GM19455 (cell line): ENCODE measurements at regions not wholly inside any gene's neighbourhood (a gene's known extent, or its start where the extent isn't known, plus 50 kb on each side); places are given as distances from the start of the nearest gene placed in this dataset.
"Not testable (repeated sequence)": the region's sequence is repeated elsewhere in the genome, so short reads cannot be mapped to it uniquely, and the experiment has no call there.

Experiments
- ATAC-seq: cut with Tn5 transposase; IDR thresholded peaks from one replicate; pipeline ENCODE4 v1.9.1; 2021; ENCODE audit not compliant: unreplicated experiment

DNA sequence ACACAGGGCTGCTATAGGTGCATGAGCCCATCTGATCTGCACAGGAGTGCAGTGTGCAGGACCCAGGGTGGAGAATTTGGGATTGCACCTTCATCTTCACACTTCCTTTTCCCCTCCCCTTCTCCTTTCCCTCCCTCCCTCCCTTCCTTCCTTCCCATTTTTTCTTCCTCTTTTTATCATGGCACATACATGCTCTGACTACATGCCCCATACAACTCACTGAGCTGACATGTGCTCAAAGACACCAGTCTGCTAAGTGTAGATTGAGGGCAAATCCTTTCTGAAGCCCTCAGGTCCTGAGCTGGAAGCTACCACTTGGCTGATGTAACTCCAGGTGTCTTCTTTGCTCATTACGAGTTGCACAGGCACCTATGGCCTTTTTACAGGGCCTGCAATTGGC is 365.3 kb upstream of the ZNF32 start:
- no peak for ATAC-seq

DNA sequence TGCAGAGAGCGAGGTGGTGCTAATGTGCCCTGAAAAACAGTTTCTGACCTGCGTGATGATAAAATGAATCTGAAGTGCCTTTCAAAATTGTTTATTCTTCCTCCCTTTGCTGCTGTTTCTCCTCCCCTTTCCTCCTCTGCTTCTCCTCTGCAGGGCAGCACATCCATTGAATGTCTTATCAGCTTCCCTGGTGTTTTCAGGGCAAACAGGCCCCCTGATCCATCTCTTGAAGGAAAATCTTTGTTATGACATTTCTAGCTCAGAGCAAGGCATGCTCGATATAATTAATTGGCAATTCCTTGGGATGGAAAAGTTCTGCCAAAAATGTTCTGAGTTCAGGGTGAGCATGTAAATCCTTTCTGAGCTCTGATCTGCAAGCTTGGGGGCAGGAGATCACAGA is 364.2 kb upstream of the ZNF32 start:
- no peak for ATAC-seq

DNA sequence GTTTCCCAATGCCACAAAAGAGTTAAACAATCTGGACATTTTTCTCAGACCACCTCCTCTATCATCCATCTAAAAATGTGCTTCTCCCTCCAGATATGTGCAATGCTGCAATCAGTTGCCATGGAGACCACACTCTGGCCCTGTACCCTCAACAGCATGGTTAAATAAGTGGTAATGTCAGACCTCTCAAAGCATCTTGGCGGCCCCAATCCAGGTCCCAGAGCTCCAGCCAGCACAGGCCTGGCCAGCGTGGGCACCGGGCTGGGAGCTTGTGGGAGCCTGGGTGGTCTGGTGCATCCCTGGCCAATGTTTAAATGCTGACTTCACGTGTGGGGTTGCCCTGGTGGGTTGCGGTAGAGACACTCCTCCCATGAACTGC is 362.9 kb upstream of the ZNF32 start:
- peak; percentile 7 for ATAC-seq

DNA sequence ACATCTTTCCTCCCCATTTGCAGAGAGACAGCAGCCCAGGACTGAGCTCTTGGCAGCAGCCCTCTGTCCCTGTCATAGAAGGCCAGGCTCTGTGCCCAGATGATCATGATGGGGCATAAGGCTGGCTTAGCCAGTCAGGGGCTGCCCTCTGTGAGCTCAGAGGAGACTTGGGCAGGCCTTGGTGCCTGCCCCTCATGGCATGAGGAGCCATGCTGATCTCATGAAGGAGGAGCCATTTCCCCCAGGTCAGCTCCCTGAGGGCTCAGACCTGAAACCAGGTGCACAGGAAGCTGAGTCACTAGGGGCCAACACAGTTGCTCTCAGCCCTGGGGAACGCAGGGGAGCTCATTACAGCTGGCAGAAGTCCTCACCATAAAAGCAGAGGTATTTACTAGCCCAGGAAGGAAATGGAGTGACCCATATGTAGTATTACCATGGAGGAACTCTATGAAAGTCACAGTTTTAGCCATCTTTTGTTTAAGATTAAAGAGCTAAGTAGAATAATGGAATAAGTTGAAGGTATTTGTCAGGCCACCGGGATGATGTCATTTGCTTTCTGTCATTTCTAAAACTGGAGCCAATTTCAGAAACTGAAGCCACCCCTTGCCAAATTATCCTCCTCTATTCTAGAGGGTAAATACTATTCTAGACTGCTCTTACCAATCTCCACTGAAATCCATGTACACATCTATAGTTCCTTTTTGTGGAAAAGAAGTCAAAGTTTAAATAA is 362.4 kb upstream of the ZNF32 start:
- ATAC-seq = peak; percentile 94

DNA sequence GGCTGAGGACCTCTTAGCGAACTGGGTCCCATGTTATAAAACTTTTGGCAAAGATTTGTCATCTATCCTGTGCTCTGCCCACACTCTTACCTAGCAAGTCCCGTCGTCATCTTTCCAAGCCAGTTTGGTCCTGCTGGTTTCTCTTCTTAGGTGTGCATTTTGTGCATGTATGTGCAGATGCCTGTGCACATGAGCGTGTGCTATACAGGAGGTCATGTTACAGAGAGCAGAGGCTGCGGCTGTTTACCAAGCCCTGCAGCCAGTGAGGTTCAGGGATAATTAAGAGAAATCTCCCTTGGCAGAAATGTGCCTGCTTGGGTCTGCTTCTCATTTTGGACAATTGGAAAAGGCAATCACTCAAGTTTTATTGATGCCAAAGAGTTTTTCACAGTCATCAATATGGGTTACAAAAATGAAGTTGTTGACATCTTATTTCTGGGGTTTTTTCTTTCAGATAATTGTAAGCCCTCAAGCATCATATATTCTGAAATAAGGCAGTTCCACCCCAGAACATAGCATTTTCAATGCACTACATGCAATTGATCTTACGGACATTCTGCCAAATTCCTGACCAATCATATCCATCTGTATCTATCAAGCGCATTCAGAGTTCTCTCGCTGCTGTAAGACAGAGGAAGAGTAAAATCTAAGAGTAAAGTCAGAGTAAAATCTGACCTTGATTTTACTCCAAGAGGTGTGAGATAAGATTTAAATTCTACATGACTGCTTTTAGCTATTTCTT is 361.4 kb upstream of the ZNF32 start:
- no peak for ATAC-seq

DNA sequence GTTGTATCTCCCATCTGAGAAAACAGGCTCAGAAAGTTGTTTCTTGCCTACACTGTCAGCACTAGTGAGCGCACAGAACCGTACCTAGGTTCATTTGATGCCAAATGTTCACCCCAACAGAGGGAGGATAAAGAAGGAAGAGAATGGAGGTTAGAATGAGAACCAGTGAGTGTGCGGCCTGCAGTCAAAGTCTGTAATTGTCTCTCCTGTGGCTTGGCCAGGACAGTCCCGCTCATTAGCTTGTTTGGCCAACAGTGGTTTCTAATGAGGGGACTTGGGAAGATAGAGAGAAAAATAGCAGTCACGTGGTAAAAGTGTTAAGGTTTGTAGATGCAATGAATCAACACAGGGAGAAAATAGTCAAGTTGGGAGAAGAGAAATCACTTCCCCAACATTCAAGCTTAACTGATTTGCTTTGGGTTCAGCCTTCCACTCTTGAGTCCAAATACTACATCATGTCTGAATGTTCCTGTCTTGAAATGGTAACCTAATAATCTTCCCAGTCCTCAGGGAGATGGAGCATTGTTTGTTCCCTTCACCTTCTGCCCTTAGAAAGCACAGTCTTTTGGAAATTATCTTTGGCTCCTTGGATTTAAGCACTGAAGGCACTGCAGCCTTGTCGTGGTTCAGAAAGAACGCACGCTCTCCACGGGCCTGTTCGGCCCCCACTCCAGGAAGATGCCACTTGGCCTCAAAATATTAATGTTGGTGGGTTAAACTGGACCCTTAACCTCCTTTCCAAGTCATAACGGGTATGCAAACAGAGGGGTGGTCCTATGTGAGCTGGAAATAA is 360.4 kb upstream of the ZNF32 start:
- ATAC-seq = no peak

DNA sequence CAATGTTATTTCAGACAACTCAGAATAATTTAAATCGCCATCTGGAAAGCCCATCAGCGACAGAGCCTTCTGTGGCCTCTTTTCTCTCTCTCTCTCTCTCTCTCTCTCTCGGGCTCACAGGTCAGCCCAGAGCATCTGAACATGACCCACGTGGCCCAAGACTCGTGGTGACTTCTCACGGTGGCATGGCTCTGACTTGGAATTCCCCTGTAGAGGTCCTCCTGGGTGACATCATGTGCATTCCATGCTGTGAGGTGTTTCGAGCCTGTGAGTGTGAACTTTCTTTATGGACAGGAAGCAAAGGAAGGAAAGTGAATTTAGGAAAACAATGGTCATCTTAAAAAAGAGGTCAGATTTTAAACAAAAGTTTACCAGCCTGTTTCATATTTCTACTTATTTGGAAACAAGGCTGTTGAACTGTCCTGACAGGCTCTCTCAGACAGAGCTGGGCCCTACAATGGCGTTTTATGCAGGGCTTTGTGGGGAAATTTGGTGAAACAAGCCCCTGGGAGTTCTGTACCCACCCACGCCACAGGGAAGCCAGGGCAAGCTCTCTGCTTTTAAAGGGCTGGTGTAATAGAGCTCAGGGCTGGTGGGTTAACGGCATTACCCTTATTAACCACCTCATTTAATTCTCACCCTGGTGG is 359.7 kb upstream of the ZNF32 start:
- ATAC-seq = no peak

DNA sequence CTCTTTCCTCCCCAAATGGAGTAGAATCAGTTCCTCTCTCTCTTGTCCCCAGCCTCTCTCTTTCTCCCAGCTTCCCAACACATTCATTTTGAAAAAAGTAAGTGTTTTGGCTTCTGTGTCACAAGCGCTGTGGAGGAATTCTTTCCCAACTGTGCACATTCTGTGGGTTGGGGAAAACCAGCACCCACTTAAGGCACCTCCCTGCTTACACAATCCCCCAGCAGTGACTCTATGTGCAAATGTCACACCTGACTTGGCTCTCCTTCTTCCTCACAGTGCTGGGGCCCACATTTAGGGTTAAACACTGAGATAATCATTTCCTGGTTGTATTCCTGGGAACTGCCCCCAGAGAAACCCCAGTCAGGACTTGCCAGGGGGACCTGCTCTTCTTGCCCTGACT is 358.1 kb upstream of the ZNF32 start:
- no peak for ATAC-seq

DNA sequence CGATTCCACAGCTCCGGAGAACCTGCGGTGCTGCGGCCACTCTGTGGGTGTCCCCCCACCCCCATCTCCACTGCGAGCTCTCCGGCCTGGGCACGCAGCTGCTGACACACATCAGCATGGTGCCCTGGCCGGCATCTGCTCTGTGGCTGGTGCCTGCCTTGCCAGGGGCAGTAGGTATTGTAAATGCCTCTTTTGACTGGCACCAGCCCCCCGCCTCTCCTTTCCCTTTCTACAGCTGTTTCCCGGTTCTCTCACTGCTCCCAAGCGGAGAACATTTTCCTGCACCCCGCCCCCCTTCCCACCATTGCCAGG is 357.1 kb upstream of the ZNF32 start:
- ATAC-seq = no peak

DNA sequence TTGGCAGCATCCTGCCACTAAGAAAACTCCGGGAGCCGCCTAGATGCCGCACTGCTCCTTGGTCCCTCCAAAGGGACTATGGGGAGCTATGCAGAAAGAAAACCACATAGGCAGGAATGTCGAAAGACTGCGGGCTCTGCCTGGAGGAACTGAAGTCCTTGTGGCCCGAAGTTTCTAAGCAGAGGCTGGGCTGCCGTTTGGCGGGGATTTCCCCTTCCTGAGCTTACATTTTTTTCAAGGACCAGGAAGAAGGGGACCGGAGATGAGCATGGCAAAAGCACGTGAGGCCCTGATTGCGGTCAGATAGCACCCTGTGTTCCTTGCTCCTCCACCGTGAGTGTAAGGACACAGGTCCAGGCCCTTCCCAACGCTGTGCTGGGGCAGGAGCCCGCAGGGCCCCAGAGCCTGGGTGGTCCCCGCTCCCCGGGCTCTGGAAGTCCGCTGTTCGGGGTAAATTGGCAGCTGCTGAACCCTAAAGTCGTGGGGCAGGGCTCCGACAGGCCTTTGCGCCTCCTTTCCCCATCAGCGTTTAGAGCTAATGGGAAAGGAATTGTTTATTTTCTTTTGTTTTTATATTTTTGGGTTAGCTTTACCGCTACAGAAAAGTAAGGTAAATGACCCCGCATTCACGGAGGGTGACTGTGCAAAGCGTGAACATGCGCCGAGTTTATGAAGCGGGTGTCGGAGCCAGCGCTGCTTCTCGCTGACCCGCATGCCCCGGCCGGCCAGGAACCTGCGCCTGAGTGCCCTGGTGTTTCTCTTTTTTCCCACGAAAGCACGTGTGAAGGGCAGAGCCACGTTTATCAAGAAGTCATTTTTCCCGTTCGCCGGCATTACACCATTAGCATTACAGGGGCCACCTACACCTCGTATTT is 356.5 kb upstream of the ZNF32 start:
- no peak for ATAC-seq

DNA sequence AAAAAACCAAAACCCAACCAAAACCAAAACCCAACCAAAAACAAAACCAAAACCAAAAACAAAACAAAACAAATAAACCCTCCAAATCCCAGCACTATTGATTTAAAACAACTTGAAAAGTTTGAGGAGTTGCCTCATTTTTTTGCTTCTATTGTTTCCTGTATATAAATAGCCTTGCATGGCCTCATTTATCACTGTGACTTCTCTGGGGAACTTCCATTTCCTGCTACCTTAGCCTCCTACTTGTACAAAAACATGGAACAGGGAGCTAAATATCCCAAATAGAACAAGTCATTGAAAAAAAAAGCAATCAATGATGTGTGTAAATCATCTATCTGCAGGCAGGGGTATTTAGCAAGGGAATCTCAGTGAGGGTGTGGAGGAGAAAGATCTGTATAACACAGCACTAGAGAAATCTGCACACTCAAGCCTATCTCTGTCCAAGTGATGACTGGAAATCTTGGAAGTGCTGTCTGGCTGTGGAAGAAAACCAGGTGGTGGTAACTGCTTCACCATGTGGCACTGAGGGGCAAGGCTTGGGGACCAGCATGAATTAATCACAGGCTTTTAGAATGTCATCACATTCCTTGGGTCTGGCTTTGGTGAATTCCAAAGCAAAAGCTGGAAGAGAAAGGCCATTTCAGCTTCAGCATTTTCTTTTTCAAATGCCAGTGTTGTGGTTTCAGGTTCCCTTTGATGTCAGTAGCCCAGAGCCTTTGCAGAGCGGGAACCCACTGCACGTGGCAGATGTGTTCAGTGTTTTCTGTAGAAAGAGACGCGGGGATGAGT is 349.5 kb upstream of the ZNF32 start:
- no peak for ATAC-seq

DNA sequence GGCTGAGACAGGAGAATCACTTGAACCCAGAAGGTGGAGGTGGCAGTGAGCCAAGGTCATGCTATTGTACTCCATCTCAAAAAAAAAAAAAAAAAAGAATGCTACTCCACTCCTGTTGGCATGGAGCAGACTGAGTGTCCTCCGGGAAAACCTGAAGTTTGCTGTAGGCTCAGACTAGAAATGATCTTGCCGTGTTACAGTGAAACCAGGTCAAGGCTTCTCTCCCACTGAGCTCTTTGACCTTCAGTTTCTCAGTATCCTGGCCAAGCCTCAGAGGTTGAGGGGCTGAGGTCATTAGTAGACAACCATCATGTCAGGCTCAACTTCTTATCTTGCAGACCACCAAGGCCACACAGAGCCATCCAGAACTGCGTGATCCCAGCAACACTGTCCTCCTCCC is 348.6 kb upstream of the ZNF32 start:
- ATAC-seq = no peak

DNA sequence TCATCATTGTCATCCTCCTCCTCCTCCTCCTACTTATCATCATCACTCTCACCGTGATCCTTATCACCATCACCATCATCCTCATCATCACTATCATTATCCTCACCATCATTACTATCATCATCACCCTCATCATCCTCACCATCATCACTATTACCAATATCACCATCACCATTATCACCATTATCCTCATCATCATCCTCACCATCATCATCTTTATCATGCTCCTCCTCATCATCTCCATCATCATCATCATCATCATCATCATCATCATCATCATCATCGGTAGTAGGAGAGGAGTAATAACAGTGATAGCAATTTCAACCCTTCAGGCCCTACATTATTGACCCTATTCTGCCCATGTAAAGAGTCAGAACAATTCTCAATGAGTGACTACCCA is 345.9 kb upstream of the ZNF32 start:
- no peak for ATAC-seq

DNA sequence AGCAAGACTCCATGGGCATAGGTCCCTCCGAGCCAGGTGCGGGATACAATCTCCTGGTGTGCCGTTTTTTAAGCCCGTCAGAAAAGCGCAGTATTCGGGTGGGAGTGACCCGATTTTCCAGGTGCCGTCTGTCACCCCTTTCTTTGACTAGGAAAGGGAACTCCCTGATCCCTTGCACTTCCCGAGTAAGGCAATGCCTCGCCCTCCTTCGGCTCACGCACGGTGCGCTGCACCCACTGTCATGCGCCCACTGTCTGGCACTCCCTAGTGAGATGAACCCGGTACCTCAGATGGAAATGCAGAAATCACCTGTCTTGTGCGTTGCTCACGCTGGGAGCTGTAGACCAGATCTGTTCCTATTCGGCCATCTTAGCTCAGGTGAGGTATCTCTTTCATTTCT is 344.1 kb upstream of the ZNF32 start:
- not testable (repeated sequence) for ATAC-seq

DNA sequence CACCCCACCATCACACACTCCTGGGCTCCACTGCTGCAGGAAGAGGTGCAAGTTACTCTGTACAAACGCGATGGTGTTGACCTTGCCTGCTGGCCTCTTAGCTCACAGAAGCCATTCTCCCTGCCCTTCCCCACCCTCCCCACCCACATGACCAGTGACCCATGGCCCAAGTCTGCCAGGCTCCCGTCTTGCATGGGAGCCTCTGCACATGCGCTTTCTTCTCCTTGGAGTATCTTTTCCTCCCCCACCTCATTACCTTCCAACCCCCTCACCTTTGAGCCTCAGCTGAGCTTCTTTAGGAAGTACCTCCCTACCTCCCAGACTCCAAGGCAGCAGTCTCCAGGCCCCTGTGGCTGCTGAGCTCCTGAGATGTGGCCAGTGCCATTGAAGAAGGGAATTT is 337.7 kb upstream of the ZNF32 start:
- no peak for ATAC-seq

DNA sequence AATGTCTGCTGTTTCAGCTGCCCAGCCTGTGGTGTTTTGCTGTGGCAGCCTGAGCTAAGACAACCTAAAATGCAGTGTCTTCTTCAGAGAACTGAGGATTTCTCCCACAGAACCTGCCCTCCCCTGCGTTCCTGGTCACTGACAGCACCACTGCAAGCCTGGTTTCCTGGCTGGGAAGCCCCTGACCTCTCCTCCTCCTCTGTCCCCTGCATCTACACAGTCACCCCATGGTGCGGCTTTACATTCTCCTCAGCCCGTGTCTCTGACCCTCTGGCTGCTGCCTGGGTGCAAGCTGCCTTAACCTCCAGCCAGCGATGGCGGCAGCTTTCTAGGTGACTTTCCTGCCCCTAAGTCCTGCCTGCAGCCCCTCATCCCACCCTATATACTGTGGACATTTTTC is 337.3 kb upstream of the ZNF32 start:
- ATAC-seq = no peak

DNA sequence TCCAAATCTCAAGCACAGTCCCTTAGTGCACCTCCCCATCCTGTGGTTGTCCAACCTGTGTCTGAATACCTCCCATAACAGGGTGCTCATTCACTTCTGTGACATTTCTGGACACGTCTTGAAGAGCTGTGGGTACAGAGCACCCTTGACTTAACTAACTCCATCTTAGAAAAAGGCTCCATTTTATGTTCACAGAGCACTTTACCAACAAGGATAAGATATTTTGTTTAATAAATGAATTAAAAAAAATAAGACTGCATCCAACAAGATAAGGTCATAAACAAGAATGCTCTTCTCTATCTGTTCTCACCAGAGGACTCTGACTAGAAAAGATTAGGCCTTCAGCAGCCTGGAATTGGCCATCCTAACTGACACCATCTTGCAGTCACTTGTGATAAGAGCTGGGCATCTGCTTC is 335.2 kb upstream of the ZNF32 start:
- no peak for ATAC-seq

DNA sequence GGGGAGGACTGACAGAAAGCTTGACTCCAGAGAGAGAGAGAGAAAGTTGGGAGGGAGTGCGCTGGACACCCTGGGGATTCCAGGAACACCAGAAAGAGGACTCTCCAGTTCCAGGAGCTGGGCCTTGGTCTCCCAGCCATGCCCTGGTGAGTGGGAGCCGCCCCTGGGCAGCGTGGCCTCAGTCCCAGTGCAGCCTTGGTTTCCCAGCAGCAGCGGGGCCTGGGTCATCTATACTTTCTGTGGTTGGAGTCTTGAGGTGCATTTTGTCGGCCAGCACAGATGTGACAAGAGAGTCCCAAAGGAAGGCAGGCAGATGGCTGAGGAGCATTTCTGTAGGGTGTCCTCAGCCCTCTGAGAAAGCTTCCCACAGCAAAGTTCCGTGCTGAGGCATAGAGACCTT is 334.7 kb upstream of the ZNF32 start:
- ATAC-seq = no peak

DNA sequence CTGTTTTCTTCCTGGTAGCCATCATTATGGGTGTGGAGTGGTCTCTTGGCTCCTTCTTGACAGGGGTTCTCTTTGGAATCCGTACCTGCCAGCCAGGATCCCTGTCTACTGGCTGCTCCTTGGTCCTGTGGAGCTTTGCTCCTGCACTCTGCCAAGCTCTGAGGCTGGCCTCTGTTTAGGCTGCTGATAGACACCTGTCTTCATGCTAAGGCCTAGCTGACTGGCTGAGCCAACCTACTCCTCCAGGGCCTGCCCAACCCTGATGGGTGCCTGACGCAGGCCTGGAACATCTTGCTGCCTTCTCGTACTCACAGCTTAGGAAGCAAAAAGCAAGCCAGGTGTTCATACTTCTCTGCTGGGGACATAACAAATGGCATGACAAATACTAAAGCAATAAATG is 333.6 kb upstream of the ZNF32 start:
- ATAC-seq = no peak

DNA sequence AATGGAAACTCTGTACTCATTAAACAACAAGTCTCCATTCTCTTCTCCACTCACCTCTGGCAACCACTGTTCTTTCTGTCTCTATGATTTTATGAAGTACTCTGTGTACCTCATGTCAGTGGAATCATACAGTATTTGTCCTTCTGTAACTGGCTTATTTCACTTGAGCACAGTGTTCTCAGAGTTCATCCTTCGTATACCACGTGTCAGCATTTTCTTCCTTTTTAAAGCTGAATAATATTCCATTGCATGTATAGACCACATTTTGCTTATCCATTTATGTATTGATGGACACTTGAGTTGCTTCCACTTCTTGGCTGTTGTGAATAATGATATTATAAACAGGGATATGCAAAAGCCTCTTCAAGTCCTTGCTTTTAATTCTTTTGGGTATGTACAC is 333.0 kb upstream of the ZNF32 start:
- ATAC-seq = no peak
